ENCODE measurements at regions not wholly inside any gene's neighbourhood (a gene's known extent, or its start where the extent isn't known, plus 50 kb on each side); places are given as distances from the start of the nearest gene placed in this dataset.

DNA sequence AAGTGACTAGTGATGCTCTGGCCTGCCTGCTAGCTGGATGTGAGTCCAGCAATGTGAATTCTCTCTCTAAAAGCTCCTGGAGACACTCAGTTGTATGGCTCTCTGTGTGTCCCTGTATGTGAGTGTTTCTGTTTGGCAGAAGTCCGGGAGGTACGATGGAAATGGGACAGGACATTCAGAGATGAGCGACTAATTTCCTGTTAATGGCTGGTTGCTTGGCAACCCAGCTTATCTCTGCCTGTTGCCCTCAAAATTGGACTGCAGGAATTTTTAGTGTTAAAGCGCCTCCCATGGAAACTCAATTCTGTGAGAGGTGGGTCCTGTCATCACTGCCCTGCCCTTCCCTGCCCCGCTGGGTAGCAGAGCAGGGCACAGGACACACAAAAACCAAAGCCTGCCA is 136.8 kb upstream of the LRFN2 start:
- TF ChIP-seq NPAS2 (CRISPR knock-in tag; IDR thresholded peaks at IDR 0.05; ENCODE audit: borderline replicate concordance) (no peak), RAD21 (conservative IDR thresholded peaks at IDR 0.05 in 1 of 2, IDR thresholded peaks at IDR 0.05 in 1 of 2) (no peak), SREBF2 (IDR thresholded peaks at IDR 0.05) (no peak), ESRRA (IDR thresholded peaks at IDR 0.05; ENCODE audit: borderline replicate concordance, low read length) (no peak), MYC (IDR thresholded peaks at IDR 0.05; ENCODE audit: borderline replicate concordance, low read length) (no peak), ZSCAN20 (CRISPR knock-in tag; IDR thresholded peaks at IDR 0.05) (no peak), POLR2A (IDR thresholded peaks at IDR 0.05; ENCODE audit: low read length) (no peak), NR3C1 (IDR thresholded peaks at IDR 0.05) (no peak), ZC3H11A (IDR thresholded peaks at IDR 0.05) (no peak), KDM1A (IDR thresholded peaks at IDR 0.05; ENCODE audit: low read depth) (no peak)
- TF ChIP-seq, protein P1, sequence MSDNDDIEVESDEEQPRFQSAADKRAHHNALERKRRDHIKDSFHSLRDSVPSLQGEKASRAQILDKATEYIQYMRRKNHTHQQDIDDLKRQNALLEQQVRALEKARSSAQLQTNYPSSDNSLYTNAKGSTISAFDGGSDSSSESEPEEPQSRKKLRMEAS (IDR thresholded peaks at IDR 0.05), result no peak
- TF ChIP-seq, protein P2, sequence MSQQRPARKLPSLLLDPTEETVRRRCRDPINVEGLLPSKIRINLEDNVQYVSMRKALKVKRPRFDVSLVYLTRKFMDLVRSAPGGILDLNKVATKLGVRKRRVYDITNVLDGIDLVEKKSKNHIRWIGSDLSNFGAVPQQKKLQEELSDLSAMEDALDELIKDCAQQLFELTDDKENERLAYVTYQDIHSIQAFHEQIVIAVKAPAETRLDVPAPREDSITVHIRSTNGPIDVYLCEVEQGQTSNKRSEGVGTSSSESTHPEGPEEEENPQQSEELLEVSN (IDR thresholded peaks at IDR 0.05; ENCODE audit: borderline replicate concordance, low read depth), result no peak
- TF ChIP-seq, protein P3, sequence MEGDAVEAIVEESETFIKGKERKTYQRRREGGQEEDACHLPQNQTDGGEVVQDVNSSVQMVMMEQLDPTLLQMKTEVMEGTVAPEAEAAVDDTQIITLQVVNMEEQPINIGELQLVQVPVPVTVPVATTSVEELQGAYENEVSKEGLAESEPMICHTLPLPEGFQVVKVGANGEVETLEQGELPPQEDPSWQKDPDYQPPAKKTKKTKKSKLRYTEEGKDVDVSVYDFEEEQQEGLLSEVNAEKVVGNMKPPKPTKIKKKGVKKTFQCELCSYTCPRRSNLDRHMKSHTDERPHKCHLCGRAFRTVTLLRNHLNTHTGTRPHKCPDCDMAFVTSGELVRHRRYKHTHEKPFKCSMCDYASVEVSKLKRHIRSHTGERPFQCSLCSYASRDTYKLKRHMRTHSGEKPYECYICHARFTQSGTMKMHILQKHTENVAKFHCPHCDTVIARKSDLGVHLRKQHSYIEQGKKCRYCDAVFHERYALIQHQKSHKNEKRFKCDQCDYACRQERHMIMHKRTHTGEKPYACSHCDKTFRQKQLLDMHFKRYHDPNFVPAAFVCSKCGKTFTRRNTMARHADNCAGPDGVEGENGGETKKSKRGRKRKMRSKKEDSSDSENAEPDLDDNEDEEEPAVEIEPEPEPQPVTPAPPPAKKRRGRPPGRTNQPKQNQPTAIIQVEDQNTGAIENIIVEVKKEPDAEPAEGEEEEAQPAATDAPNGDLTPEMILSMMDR (IDR thresholded peaks at IDR 0.05), result no peak
- TF ChIP-seq, protein P4, sequence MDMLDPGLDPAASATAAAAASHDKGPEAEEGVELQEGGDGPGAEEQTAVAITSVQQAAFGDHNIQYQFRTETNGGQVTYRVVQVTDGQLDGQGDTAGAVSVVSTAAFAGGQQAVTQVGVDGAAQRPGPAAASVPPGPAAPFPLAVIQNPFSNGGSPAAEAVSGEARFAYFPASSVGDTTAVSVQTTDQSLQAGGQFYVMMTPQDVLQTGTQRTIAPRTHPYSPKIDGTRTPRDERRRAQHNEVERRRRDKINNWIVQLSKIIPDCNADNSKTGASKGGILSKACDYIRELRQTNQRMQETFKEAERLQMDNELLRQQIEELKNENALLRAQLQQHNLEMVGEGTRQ (IDR thresholded peaks at IDR 0.05), result no peak
